ENCODE measurements at regions not wholly inside any gene's neighbourhood (a gene's known extent, or its start where the extent isn't known, plus 50 kb on each side); places are given as distances from the start of the nearest gene placed in this dataset.
"Not testable (repeated sequence)": the region's sequence is repeated elsewhere in the genome, so short reads cannot be mapped to it uniquely, and the experiment has no call there.

DNA sequence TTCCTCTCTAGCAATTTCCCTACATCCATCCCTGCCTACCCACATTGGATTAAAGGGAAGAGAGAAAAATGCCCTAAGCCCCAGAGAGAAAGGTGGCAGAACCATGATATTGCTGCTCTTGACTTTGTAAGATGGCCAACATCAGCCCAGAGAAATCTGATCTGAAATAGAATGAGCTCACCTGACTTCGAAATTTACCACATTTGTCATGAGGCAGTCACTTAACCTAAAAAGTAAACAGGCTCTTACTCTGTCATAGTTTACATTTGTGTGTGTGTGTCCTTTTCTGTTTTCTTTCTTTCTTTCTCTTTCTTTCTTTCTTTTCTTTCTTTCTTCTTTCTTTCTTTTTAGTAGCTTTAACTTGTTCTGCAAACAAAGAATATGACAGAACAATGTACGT is 255.0 kb upstream of the PLGLB1 start:
- TF ChIP-seq, protein P1, sequence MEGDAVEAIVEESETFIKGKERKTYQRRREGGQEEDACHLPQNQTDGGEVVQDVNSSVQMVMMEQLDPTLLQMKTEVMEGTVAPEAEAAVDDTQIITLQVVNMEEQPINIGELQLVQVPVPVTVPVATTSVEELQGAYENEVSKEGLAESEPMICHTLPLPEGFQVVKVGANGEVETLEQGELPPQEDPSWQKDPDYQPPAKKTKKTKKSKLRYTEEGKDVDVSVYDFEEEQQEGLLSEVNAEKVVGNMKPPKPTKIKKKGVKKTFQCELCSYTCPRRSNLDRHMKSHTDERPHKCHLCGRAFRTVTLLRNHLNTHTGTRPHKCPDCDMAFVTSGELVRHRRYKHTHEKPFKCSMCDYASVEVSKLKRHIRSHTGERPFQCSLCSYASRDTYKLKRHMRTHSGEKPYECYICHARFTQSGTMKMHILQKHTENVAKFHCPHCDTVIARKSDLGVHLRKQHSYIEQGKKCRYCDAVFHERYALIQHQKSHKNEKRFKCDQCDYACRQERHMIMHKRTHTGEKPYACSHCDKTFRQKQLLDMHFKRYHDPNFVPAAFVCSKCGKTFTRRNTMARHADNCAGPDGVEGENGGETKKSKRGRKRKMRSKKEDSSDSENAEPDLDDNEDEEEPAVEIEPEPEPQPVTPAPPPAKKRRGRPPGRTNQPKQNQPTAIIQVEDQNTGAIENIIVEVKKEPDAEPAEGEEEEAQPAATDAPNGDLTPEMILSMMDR (conservative IDR thresholded peaks at IDR 0.05; ENCODE audit: low read depth, low read length), result not testable (repeated sequence)
- TF ChIP-seq EZH2phosphoT487 (IDR thresholded peaks at IDR 0.05; ENCODE audit: borderline replicate concordance, low read length), result not testable (repeated sequence)

Data from PC-3 (cell line).